ENCODE measurements at regions not wholly inside any gene's neighbourhood (a gene's known extent, or its start where the extent isn't known, plus 50 kb on each side); places are given as distances from the start of the nearest gene placed in this dataset.

- TF ChIP-seq, protein P1, sequence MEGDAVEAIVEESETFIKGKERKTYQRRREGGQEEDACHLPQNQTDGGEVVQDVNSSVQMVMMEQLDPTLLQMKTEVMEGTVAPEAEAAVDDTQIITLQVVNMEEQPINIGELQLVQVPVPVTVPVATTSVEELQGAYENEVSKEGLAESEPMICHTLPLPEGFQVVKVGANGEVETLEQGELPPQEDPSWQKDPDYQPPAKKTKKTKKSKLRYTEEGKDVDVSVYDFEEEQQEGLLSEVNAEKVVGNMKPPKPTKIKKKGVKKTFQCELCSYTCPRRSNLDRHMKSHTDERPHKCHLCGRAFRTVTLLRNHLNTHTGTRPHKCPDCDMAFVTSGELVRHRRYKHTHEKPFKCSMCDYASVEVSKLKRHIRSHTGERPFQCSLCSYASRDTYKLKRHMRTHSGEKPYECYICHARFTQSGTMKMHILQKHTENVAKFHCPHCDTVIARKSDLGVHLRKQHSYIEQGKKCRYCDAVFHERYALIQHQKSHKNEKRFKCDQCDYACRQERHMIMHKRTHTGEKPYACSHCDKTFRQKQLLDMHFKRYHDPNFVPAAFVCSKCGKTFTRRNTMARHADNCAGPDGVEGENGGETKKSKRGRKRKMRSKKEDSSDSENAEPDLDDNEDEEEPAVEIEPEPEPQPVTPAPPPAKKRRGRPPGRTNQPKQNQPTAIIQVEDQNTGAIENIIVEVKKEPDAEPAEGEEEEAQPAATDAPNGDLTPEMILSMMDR (IDR thresholded peaks at IDR 0.05) = no peak
- no peak for TF ChIP-seq POLR2A (IDR thresholded peaks at IDR 0.05)
These were observed 1695.8 kb upstream of the PIK3C3 start for GRCh38 chr18:40259115-40259835.
